ENCODE measurements at regions not wholly inside any gene's neighbourhood (a gene's known extent, or its start where the extent isn't known, plus 50 kb on each side); places are given as distances from the start of the nearest gene placed in this dataset.

DNA sequence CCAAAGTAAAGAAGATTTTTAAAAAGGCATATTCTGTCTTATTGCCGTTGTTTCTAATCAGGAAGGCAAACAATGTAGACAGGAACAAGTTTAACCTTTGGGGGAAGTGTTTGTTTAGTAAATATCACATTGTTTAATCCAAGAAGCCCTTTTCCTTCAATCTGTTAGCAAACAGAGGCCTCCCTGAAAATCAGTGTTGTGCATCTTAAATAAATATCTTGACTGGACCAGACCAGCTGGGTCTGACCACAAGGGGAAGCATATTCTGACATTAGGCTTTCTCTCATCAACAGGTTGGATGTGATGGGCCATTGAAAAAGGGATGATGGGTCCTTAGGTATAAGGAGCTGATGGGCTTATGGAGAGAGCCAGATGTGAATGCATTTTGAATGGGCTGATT is 81.8 kb upstream of the SGIP1 start:
- 41 to 64% methylated on average over 1 of the region's 1 CpG for WGBS, 2 donors
- H3K9me3 ChIP-seq (ENCODE audit: control insufficient read depth in 4 of 4, insufficient read depth in 3 of 4, low read length in 3 of 4), result no peaks in the 10 kb centered on the region
- TF ChIP-seq, protein P1, sequence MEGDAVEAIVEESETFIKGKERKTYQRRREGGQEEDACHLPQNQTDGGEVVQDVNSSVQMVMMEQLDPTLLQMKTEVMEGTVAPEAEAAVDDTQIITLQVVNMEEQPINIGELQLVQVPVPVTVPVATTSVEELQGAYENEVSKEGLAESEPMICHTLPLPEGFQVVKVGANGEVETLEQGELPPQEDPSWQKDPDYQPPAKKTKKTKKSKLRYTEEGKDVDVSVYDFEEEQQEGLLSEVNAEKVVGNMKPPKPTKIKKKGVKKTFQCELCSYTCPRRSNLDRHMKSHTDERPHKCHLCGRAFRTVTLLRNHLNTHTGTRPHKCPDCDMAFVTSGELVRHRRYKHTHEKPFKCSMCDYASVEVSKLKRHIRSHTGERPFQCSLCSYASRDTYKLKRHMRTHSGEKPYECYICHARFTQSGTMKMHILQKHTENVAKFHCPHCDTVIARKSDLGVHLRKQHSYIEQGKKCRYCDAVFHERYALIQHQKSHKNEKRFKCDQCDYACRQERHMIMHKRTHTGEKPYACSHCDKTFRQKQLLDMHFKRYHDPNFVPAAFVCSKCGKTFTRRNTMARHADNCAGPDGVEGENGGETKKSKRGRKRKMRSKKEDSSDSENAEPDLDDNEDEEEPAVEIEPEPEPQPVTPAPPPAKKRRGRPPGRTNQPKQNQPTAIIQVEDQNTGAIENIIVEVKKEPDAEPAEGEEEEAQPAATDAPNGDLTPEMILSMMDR (IDR thresholded peaks at IDR 0.05; ENCODE audit: control extremely low read depth, extremely low read depth), result no peak
- no peak overlapping the region for H3K27ac ChIP-seq (ENCODE audit: low read depth in 1 of 2, low read length in 1 of 2)
- H3K9ac ChIP-seq (ENCODE audit: insufficient read depth in 1 of 2, low read length in 2 of 2), result no peak overlapping the region
- peaks cover 0 to 7% (median 3%) of the 10 kb centered on the region in 5 donors for H3K4me1 ChIP-seq (ENCODE audit: control insufficient read depth in 5 of 5, insufficient read depth in 5 of 5, low read length in 5 of 5)
- ATAC-seq (ENCODE audit: insufficient read depth, low FRiP score) (no peak), DNase-seq (no peak)
- no peaks in the 10 kb centered on the region for H3K36me3 ChIP-seq (ENCODE audit: control insufficient read depth in 4 of 4, insufficient read depth in 4 of 4, low read length in 4 of 4)
- no peaks in the 10 kb centered on the region for H3K27me3 ChIP-seq (ENCODE audit: control insufficient read depth in 3 of 3, insufficient read depth in 3 of 3, low read length in 2 of 3)
- no peak overlapping the region for H3K4me3 ChIP-seq

DNA sequence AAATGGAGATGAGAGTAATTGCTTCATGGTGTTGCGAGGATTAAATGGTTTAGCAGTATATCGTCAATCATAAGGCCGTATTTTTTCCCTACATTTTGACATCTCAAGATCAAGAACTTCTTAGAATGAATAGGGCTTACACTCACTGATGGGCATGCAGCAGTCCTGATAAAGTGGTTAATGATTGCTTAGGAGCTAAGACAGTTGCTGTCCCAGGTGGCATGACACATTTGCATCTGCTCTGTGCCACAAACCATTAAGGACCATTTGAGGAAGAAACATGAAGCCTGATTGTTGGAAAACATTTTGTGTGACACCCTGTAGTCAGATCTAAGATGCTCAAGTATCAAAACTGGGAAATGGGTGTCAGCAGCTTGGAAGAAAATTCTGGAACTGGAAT is 81.0 kb upstream of the SGIP1 start:
- Histone ChIP-seq H3K27ac (ENCODE audit: low read depth in 1 of 2, low read length in 1 of 2) (no peak overlapping the region), H3K9ac (ENCODE audit: insufficient read depth in 1 of 2, low read length in 2 of 2) (no peak overlapping the region), H3K9me3 (ENCODE audit: control insufficient read depth in 4 of 4, insufficient read depth in 3 of 4, low read length in 3 of 4) (no peaks in the 10 kb centered on the region), H3K27me3 (ENCODE audit: control insufficient read depth in 3 of 3, insufficient read depth in 3 of 3, low read length in 2 of 3) (no peaks in the 10 kb centered on the region), H3K4me3 (no peak overlapping the region), H3K36me3 (ENCODE audit: control insufficient read depth in 4 of 4, insufficient read depth in 4 of 4, low read length in 4 of 4) (no peaks in the 10 kb centered on the region), H3K4me1 (ENCODE audit: control insufficient read depth in 5 of 5, insufficient read depth in 5 of 5, low read length in 5 of 5) (peaks cover 0 to 7% (median 3%) of the 10 kb centered on the region in 5 donors)
- DNase-seq (no peak), ATAC-seq (ENCODE audit: insufficient read depth, low FRiP score) (no peak)
- 96 to 97% methylated on average over 3 of the region's 3 CpGs for WGBS, 2 donors
- TF ChIP-seq, protein P1 (IDR thresholded peaks at IDR 0.05; ENCODE audit: control extremely low read depth, extremely low read depth), result no peak

DNA sequence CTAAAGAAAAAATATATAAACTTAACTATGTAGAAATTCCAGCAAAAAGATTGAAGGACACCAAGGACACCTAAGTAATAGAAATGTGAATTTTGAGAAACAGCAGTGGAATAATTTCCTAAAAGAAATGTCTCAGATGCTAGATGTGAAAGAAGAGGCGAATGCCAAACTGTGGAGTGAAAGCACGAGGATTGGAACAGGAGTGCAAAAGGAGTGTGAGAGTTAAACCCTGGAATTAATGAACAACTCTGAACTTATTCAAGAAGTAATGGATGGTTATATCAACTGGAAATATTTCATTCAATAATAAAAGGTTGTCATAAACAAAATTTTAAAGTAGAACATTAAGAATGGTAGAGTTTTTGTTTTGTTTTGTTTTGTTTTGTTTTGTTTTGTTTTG is 78.5 kb upstream of the SGIP1 start:
- TF ChIP-seq, protein P1 (IDR thresholded peaks at IDR 0.05; ENCODE audit: control extremely low read depth, extremely low read depth), result no peak
- Histone ChIP-seq H3K4me1 (ENCODE audit: control insufficient read depth in 5 of 5, insufficient read depth in 5 of 5, low read length in 5 of 5) (peaks cover 0 to 3% (median 0%) of the 10 kb centered on the region in 5 donors), H3K27ac (ENCODE audit: low read depth in 1 of 2, low read length in 1 of 2) (no peak overlapping the region), H3K36me3 (ENCODE audit: control insufficient read depth in 4 of 4, insufficient read depth in 4 of 4, low read length in 4 of 4) (no peaks in the 10 kb centered on the region), H3K4me3 (no peak overlapping the region), H3K27me3 (ENCODE audit: control insufficient read depth in 3 of 3, insufficient read depth in 3 of 3, low read length in 2 of 3) (no peaks in the 10 kb centered on the region), H3K9me3 (ENCODE audit: control insufficient read depth in 4 of 4, insufficient read depth in 3 of 4, low read length in 3 of 4) (no peaks in the 10 kb centered on the region), H3K9ac (ENCODE audit: insufficient read depth in 1 of 2, low read length in 2 of 2) (no peak overlapping the region)
- DNase-seq (no peak), ATAC-seq (ENCODE audit: insufficient read depth, low FRiP score) (no peak)
- WGBS, 2 donors, result 89 to 97% methylated on average over 2 of the region's 2 CpGs

DNA sequence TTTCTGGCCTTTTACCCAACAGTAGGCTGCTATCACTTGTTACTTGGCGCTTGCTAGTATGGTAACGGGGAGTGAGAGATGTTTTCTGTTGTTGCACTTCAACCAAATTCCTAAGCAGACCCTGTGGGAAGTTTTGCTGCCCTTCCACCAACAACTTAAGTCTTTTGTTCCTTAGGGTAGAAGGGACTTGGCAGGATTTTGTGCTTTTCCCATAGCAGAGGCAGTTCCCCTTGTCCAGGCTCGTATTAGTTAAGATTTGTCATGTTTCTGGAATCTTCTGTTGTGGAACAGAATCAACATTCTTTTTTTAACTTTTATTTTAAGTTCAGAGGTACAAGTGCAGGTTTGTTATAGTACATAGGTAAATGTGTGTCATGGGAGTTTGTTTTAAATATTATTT is 73.2 kb upstream of the SGIP1 start:
- Histone ChIP-seq H3K4me1 (ENCODE audit: control insufficient read depth in 5 of 5, insufficient read depth in 5 of 5, low read length in 5 of 5) (no peaks in the 10 kb centered on the region), H3K9me3 (ENCODE audit: control insufficient read depth in 4 of 4, insufficient read depth in 3 of 4, low read length in 3 of 4) (peaks cover 0 to 10% (median under 1%) of the 10 kb centered on the region in 4 donors), H3K27ac (ENCODE audit: low read depth in 1 of 2, low read length in 1 of 2) (no peak overlapping the region), H3K9ac (ENCODE audit: insufficient read depth in 1 of 2, low read length in 2 of 2) (no peak overlapping the region), H3K27me3 (ENCODE audit: control insufficient read depth in 3 of 3, insufficient read depth in 3 of 3, low read length in 2 of 3) (no peaks in the 10 kb centered on the region), H3K36me3 (ENCODE audit: control insufficient read depth in 4 of 4, insufficient read depth in 4 of 4, low read length in 4 of 4) (no peaks in the 10 kb centered on the region), H3K4me3 (no peak overlapping the region)
- TF ChIP-seq, protein P1 (IDR thresholded peaks at IDR 0.05; ENCODE audit: control extremely low read depth, extremely low read depth), result no peak
- 89 to 91% methylated on average over 3 of the region's 3 CpGs for WGBS, 2 donors
- ATAC-seq (ENCODE audit: insufficient read depth, low FRiP score) (no peak), DNase-seq (no peak)

All from lung (tissue), 11 donors.